NK-92 treated with Interleukin-12 subunit alpha and Interleukin-12 subunit beta, amount 100 ng/mL, for 24 hours (cell line): ENCODE measurements at regions not wholly inside any gene's neighbourhood (a gene's known extent, or its start where the extent isn't known, plus 50 kb on each side); places are given as distances from the start of the nearest gene placed in this dataset.

ENCODE experiments used
- DNase-seq: peaks from one replicate; lab custom pipeline; 2025; lab: John Stamatoyannopoulos, UW

- no peak for DNase-seq
Measured at GRCh38 chrX:39440799-39441284, 639.6 kb downstream of the MID1IP1 start.

DNA sequence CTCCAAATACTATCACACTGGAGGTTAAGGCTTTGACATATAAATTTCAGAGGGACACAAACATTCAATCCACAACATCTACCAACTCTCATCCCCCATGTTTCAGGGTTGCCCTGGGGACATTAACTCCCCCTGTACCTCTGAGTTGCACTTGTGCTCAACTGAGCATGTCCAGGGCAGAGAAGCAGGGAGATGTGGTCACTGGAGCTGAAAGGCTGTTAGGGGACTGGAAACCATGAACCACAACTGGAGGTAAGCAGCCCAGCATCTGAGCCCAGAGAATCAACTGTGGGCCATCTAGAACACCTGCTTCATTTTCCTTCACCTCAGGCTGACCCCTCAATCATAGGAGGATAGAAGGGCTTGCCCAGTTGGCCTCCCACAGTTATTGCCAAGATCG lies 641.1 kb downstream of the MID1IP1 start:
- no peak for DNase-seq

- no peak for DNase-seq
Measured at GRCh38 chrX:39443240-39443639, 642.0 kb downstream of the MID1IP1 start.

- DNase-seq = no peak
Measured at GRCh38 chrX:39445336-39445735, 644.1 kb downstream of the MID1IP1 start.

DNA sequence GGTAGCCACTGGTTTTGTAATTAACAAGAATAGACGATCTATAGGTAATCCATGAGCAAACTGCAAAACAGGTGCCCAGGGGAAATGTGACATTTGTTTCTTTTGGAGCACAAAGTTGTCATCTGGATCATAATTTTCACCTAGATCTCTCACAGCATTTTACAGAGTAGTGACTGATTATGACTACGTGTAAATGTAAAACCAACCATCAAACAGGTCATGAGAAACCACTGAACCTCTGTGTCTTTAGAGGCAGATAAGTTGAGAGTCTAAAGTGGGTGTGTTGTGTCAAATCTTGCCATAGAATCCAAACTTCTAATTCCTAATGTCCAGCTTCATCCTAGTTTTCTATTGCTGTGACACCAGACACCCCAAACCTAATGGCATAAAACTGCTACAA lies 648.1 kb downstream of the MID1IP1 start:
- DNase-seq = no peak

DNA sequence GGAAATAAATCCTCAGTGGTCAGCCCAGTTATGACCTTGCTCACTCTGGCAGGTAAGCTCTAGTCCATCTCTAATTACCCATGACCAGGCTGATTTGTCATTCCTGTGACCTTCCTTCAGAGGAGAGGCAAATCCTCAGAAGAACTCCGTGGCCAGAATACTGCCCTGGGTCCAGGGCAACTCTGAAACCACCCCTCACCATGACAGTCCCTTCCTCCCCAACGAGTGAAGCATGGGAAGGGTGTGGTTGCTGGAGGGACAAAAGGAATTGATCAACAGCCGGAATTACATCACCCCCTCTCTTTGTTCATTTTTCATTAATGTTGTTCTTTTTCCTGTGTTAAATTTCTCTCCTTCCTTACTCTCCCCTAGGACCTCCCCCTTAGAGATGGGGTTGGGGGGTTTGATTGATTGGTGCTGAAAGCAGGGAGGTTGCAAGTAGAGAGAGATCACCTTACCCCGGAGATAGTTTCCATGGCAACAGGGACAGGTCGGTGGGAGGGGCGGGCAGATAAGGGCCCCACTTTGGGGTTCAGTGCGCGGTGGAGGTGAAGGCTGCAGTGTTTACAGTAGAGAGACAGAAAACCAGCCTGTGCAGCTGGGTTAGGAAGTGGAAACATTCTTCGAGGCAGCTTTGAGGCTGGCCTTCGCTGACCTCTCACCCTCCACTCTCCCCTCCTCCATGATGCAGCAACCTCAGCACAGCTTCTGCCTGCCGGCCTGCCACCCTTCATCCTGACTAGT lies 647.4 kb downstream of the BCOR start:
- DNase-seq = no peak

- no peak for DNase-seq
Measured at GRCh38 chrX:39451046-39451445, 646.7 kb downstream of the BCOR start.

DNA sequence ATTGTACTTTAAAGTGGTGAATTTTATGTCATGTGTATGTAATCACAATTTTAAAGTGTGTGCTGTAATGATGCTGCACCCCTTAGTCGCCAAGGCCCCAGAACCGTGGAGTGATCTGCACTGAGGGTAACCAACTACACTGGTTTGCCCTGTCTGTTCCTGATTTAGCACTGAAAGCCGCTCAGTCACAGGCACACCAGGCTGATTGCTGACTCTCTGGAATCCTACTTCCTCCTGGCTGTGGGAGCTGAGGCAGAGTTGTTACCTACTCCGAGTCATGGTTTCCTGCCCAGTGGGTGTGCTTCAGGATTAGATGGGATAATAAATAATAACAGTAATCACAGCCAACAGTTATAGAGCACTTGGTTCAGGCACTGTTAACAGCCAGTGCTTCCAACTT lies 645.4 kb downstream of the BCOR start:
- no peak for DNase-seq

DNA sequence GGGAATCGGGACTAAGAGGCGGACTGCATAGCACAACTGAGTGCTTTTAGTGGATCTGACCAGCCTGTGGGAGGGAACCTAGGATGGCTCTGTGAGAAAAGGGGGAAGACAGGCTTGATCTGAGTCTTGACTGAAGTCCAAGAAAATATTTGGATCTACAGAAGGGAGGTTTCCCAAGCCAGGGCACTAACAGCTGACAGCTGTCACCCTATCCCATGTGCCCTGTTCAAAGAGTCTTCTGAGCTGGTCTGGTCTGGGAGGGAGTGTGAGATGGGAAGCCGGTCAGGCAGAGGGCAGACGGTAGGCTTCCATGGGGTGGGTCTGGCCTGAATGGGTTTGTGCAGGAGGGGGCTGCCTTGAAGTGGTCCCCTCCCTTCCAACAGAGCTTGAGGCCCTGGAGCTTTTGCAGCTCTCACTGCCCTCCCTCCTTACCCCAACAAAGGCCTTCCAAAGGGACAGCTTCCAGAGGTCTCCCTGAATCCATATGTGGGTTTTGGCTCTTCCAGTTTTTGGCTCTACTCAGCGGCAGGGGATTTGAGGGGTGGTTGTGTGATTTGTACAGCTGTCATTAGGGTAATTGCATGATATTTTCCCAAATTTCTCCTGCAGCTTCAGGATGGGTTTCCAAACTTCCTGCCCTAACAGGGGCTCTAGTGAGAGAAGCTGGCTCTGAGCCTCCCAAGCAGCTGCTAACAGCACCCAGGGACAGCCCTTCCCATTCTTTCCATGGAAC lies 643.7 kb downstream of the BCOR start:
- no peak for DNase-seq

DNA sequence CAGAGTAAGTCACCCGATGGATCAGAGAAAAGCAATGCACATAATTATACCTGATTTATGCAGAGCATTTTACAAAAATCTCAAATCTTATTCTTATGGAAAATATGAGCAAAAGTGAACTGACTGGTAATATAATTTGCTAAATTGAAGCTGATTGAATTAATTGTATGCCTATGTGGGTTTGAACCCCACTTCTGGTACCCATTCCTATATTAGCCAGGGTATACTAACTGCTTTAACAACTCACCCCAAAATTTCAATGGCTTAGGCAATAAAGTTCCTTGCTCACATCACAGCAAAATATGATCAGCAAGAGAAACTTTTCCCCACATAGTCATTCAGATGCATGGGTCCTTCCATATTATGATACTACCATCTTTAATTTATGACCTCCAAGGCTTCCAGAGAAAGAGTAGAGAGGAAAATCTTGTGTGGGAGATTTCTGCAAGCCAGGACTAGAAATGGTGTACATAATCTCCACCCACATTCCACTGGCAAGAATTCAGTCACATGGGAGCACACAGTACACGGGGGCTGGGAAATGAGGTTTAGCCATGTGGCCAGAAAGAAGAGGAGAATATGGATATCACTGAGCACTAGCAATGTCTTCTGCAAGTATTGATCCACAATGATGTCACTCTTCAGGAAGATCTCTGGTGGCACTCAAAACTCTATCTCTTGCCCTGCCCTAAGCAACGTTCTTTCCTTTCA lies 640.7 kb downstream of the BCOR start:
- DNase-seq = no peak

GRCh38 chrX:39458779-39459178 lies 639.0 kb downstream of the BCOR start:
- no peak for DNase-seq

GRCh38 chrX:39459204-39459603 lies 638.6 kb downstream of the BCOR start:
- DNase-seq = no peak

GRCh38 chrX:39459952-39460351 lies 637.8 kb downstream of the BCOR start:
- DNase-seq = no peak

- no peak for DNase-seq
Measured at GRCh38 chrX:39460499-39460898, 637.3 kb downstream of the BCOR start.

- DNase-seq = no peak
Measured at GRCh38 chrX:39462835-39463234, 634.9 kb downstream of the BCOR start.

DNA sequence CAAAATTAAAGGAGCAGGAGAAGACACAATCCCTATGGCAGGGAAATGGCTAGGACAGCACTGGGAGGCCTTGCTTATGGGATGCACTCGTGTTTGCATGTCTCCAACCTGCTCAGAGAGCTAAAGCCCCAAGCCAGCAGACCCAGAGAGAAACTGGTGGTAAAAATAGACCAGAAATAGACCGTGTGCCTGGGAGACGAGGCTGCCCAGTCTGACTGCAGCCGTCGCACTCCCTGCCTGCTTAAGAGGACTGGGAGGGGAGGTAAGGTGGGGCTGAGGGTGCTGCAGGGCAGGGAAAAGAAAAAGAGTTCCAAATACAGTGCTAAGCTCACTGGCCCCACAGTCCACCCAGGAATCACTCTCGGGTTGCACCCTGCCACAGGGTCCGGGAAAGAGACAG lies 633.5 kb downstream of the BCOR start:
- no peak for DNase-seq

GRCh38 chrX:39465467-39465866 lies 632.3 kb downstream of the BCOR start:
- no peak for DNase-seq

- DNase-seq = no peak
Measured at GRCh38 chrX:39465906-39466305, 631.9 kb downstream of the BCOR start.

DNA sequence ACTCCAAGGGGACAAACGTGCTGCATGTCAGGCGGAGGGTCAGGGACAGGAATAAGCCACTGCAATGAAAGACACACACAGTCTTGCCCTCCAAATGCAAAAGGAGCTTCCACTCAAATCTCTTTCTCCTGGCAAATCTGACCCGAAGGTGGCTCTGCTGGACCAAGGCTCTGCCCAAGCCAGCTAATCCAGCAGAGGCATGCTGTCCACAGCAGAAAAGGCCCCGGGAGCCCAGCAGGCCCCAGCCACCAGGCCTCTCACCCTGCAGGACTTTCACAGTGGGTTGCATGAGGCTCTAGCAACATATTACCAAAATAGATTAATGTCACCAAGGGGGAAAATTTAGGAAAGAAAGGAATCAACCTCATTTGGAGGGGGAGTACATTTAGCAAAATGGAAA lies 628.6 kb downstream of the BCOR start:
- DNase-seq = no peak

- no peak for DNase-seq
Measured at GRCh38 chrX:39470588-39471407, 627.0 kb downstream of the BCOR start.

DNA sequence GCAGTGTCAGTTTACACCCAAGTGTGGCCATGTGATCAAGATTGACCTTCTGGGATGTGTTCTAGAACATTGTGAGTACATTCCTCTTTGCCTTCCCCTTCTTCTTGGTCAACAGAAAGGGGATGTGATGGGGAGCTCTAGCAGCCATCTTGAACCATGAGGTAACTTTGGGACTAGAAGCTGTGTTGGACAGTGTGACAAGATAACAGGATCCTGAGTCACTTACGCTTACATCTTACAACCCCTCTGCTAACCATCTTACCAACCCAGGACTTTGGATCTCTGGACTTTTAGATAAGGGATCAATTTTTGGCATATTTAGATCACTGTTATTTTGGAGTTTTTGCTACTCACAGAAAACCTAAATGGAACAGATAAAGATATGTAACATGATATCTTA lies 625.6 kb downstream of the BCOR start:
- DNase-seq = no peak

GRCh38 chrX:39473812-39474211 lies 623.9 kb downstream of the BCOR start:
- DNase-seq = no peak
